Fibroblast of lung (primary cell): ENCODE measurements at regions not wholly inside any gene's neighbourhood (a gene's known extent, or its start where the extent isn't known, plus 50 kb on each side); places are given as distances from the start of the nearest gene placed in this dataset.

ENCODE experiments used
- EZH2 ChIP-seq: IDR thresholded peaks from 2 replicates; pipeline ENCODE4 v1.5.1; 2012; ENCODE audit warnings: low read length, control low read depth, mild to moderate bottlenecking; ENCODE audit errors: missing control alignments
- TF ChIP-seq, protein P1 (sequence below), 2 donors: IDR thresholded peaks in 1 of 2; conservative IDR thresholded peaks in 1 of 2; 1 replicate in 1 of 2; 2 replicates in 1 of 2; pipeline ENCODE4 v1.5.1; 2011 to 2012; ENCODE audit warnings: low read length in 2 of 2, control low read depth in 1 of 2, inconsistent platforms in 1 of 2, low read depth in 1 of 2, mild to moderate bottlenecking in 1 of 2

DNA sequence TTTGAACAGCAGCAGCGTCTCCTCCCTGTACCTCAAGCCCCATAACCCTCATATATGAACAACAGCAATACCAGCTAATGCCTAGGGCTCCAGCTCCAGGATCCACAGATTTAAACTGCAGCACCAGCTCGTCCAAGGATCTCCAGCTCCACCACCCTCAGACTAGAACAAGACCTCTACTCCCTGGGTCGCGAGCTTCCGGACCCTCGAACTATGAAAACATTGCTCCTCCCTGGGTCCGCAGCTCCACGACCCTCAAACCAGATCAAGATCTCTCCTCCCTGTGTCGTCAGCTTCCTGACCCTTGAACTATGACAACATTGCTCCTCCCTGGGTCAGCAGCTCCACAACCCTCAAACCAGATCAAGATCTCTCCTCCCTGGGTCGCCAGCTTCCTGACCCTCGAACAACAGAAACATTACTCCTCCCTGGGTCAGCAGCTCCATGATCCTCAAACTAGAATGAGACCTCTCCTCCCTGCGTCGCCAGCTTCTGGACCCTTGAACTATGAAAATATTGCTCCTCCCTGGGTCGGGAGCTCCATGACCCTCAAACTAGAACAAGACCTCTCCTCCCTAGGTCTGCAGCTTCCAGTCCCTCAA, 339.0 kb upstream of the SULF2 start:
- TF ChIP-seq, protein P1, sequence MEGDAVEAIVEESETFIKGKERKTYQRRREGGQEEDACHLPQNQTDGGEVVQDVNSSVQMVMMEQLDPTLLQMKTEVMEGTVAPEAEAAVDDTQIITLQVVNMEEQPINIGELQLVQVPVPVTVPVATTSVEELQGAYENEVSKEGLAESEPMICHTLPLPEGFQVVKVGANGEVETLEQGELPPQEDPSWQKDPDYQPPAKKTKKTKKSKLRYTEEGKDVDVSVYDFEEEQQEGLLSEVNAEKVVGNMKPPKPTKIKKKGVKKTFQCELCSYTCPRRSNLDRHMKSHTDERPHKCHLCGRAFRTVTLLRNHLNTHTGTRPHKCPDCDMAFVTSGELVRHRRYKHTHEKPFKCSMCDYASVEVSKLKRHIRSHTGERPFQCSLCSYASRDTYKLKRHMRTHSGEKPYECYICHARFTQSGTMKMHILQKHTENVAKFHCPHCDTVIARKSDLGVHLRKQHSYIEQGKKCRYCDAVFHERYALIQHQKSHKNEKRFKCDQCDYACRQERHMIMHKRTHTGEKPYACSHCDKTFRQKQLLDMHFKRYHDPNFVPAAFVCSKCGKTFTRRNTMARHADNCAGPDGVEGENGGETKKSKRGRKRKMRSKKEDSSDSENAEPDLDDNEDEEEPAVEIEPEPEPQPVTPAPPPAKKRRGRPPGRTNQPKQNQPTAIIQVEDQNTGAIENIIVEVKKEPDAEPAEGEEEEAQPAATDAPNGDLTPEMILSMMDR (conservative IDR thresholded peaks at IDR 0.05 in 1 of 2, IDR thresholded peaks at IDR 0.05 in 1 of 2; ENCODE audit: low read depth in 1 of 2, low read length in 2 of 2): no peak
- no peak for TF ChIP-seq EZH2
